Left ventricle myocardium inferior (tissue), 1 donor: ENCODE measurements at regions not wholly inside any gene's neighbourhood (a gene's known extent, or its start where the extent isn't known, plus 50 kb on each side); places are given as distances from the start of the nearest gene placed in this dataset.

ENCODE experiments used
- DNase-seq: peaks from one replicate; pipeline ENCODE4 v3.0.0-alpha.2; 2020
- H3K27ac ChIP-seq: fragments of 200-600 bp; replicated peaks from 2 replicates; pipeline ENCODE4 v1.8.0; 2021
- H3K27me3 ChIP-seq: fragments of 200-600 bp; 2 replicates; pipeline ENCODE4 v1.8.0; 2021; ENCODE audit warnings: low read depth
- H3K36me3 ChIP-seq: fragments of 200-600 bp; 2 replicates; pipeline ENCODE4 v1.8.0; 2021
- H3K4me1 ChIP-seq: fragments of 200-600 bp; 2 replicates; pipeline ENCODE4 v1.8.0; 2021
- H3K4me3 ChIP-seq: fragments of 200-600 bp; 2 replicates; pipeline ENCODE4 v1.8.0; 2021; ENCODE audit warnings: mild to moderate bottlenecking, moderate library complexity
- H3K9me3 ChIP-seq: fragments of 200-600 bp; replicated peaks from 2 replicates; pipeline ENCODE4 v1.8.0; 2021
- intact Hi-C: fragments of 100-400 bp; cut with micrococcal nuclease; formaldehyde crosslinking; loops from one replicate; pipeline ENCODE4 v1.11.0; 2022
- TF ChIP-seq, protein P1 (sequence below): fragments of 200-600 bp; IDR thresholded peaks from 2 replicates; pipeline ENCODE4 v1.8.0; 2021; ENCODE audit warnings: antibody characterized with exemption, mild to moderate bottlenecking, borderline replicate concordance
- donor health status: DM: no; HTN: yes; CAD: no; lungs with severe emphysema.

GRCh38 chr14:84856751-84857534 lies 673.0 kb upstream of the FLRT2 start:
- intact Hi-C loops: no loop called here
- H3K36me3 ChIP-seq: no peaks in the 10 kb centered on the region
- no peaks in the 10 kb centered on the region for H3K4me1 ChIP-seq
- no peak for DNase-seq
- H3K27ac ChIP-seq: no peak overlapping the region
- H3K27me3 ChIP-seq: no peaks in the 10 kb centered on the region
- H3K4me3 ChIP-seq: no peak overlapping the region
- TF ChIP-seq, protein P1, sequence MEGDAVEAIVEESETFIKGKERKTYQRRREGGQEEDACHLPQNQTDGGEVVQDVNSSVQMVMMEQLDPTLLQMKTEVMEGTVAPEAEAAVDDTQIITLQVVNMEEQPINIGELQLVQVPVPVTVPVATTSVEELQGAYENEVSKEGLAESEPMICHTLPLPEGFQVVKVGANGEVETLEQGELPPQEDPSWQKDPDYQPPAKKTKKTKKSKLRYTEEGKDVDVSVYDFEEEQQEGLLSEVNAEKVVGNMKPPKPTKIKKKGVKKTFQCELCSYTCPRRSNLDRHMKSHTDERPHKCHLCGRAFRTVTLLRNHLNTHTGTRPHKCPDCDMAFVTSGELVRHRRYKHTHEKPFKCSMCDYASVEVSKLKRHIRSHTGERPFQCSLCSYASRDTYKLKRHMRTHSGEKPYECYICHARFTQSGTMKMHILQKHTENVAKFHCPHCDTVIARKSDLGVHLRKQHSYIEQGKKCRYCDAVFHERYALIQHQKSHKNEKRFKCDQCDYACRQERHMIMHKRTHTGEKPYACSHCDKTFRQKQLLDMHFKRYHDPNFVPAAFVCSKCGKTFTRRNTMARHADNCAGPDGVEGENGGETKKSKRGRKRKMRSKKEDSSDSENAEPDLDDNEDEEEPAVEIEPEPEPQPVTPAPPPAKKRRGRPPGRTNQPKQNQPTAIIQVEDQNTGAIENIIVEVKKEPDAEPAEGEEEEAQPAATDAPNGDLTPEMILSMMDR: no peak
- no peaks in the 10 kb centered on the region for H3K9me3 ChIP-seq

GRCh38 chr14:84857571-84857970 lies 672.4 kb upstream of the FLRT2 start:
- Histone ChIP-seq H3K4me1 (no peaks in the 10 kb centered on the region), H3K9me3 (no peaks in the 10 kb centered on the region), H3K27ac (no peak overlapping the region), H3K27me3 (no peaks in the 10 kb centered on the region), H3K36me3 (no peaks in the 10 kb centered on the region), H3K4me3 (no peak overlapping the region)
- intact Hi-C loops: no loop called here
- no peak for DNase-seq
- TF ChIP-seq, protein P1: no peak

- Histone ChIP-seq H3K9me3 (no peaks in the 10 kb centered on the region), H3K36me3 (no peaks in the 10 kb centered on the region), H3K4me1 (no peaks in the 10 kb centered on the region), H3K27me3 (no peaks in the 10 kb centered on the region), H3K4me3 (no peak overlapping the region), H3K27ac (no peak overlapping the region)
- intact Hi-C loops: no loop called here
- TF ChIP-seq, protein P1: no peak
- DNase-seq: no peak
Observed at GRCh38 chr14:84859116-84859515, 670.8 kb upstream of the FLRT2 start.

- Histone ChIP-seq H3K4me3 (no peak overlapping the region), H3K27me3 (no peaks in the 10 kb centered on the region), H3K9me3 (no peaks in the 10 kb centered on the region), H3K36me3 (no peaks in the 10 kb centered on the region), H3K27ac (no peak overlapping the region), H3K4me1 (no peaks in the 10 kb centered on the region)
- intact Hi-C loops: no loop called here
- TF ChIP-seq, protein P1: no peak
- no peak for DNase-seq
Observed at GRCh38 chr14:84864548-84865271, 665.2 kb upstream of the FLRT2 start.

DNA sequence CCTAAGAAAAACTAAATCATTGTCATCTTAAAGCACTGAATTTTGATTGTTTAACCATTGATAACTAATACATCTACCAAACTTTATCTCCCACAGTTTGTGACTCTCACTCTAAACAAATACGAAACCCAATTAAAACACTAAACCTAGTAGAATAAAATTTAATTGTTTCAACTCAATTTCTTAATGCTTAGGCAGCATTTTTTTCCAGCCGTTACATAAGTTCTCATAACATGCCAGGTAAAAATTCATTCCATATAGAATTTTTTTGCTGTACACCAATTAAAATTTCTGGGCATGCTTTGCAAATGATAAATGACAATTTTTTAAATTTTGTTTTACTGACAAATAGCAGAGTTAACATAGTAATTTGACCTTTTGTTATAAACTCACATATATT lies 658.2 kb upstream of the FLRT2 start:
- H3K27me3 ChIP-seq: no peaks in the 10 kb centered on the region
- TF ChIP-seq, protein P1: no peak
- H3K9me3 ChIP-seq: peaks cover 18% of the 10 kb centered on the region
- no peaks in the 10 kb centered on the region for H3K4me1 ChIP-seq
- no peak overlapping the region for H3K4me3 ChIP-seq
- intact Hi-C loops: no loop called here
- no peaks in the 10 kb centered on the region for H3K36me3 ChIP-seq
- no peak for DNase-seq
- no peak overlapping the region for H3K27ac ChIP-seq
